ENCODE measurements at regions not wholly inside any gene's neighbourhood (a gene's known extent, or its start where the extent isn't known, plus 50 kb on each side); places are given as distances from the start of the nearest gene placed in this dataset.

DNA sequence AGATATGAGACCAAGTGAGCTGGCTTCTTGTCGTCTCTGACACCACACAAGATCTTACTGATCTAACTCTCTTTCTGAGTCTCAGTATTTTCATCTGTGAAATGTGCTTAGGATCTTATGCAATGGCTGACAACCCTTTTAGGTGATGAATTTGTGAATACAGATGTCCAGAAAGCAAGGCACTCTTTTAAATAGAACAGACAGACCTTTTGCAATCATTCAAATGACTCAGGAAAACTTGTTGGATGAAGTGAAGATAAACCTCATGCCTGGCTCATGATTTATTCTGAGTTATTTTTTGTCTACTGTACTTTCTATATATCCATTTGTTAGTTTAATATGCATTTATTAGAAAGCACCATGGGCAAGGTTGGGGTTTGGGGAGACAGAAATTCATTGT lies 411.3 kb downstream of the PTPRU start:
- no peak overlapping the region for H3K4me3 ChIP-seq (ENCODE audit: insufficient read depth, low read depth, low read length, poor library complexity, severe bottlenecking)
- no peaks in the 10 kb centered on the region for H3K36me3 ChIP-seq (ENCODE audit: control insufficient read depth, insufficient read depth, low read length)
- H3K27me3 ChIP-seq (replicated peaks; ENCODE audit: control insufficient read depth, insufficient read depth, low read length, poor library complexity, severe bottlenecking): peaks cover 5% of the 10 kb centered on the region
- no peaks in the 10 kb centered on the region for H3K9me3 ChIP-seq (ENCODE audit: control insufficient read depth, low read length)
- no peak overlapping the region for H3K27ac ChIP-seq (ENCODE audit: insufficient read depth, low read length, poor library complexity, severe bottlenecking)
- DNase-seq: no peak
- no peaks in the 10 kb centered on the region for H3K4me1 ChIP-seq (ENCODE audit: control insufficient read depth, insufficient read depth, low read length, poor library complexity, severe bottlenecking)

DNA sequence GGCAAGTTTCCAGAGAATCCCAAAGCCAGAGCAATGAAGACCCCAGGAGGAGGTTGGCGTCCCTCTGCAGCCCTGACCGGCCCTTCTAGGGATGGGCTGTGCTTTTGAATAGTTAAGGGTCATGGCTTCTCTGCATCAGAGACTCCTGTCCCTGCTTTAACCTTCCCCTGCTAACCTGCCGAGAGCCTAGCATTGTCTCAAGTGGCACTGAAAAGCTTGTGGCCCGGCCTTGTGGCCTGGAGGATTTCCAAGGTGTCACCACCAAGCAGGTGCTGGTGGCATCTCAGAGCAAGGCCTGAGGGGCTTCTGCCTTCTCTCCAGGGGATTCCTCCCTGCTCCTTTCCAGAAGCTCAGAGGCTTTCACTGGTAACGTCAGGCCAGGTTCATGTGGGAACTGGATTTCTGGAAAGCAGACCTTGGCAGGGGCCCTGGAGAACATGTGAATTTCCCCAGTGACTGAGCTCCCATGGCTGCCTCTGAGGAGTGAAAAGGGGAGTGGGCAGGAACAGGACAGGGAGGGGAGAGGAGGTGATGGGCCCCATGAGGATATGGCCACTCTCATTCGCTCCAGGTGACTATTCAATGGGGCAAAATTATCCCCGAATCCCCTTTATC lies 409.9 kb downstream of the PTPRU start:
- no peaks in the 10 kb centered on the region for H3K4me1 ChIP-seq (ENCODE audit: control insufficient read depth, insufficient read depth, low read length, poor library complexity, severe bottlenecking)
- peaks cover 5% of the 10 kb centered on the region for H3K27me3 ChIP-seq (replicated peaks; ENCODE audit: control insufficient read depth, insufficient read depth, low read length, poor library complexity, severe bottlenecking)
- no peak for DNase-seq

GRCh38 chr1:29645586-29645985 lies 409.3 kb downstream of the PTPRU start:
- Histone ChIP-seq H3K9me3 (ENCODE audit: control insufficient read depth, low read length) (no peaks in the 10 kb centered on the region), H3K27ac (ENCODE audit: insufficient read depth, low read length, poor library complexity, severe bottlenecking) (no peak overlapping the region), H3K36me3 (ENCODE audit: control insufficient read depth, insufficient read depth, low read length) (no peaks in the 10 kb centered on the region), H3K4me3 (ENCODE audit: insufficient read depth, low read depth, low read length, poor library complexity, severe bottlenecking) (no peak overlapping the region), H3K4me1 (ENCODE audit: control insufficient read depth, insufficient read depth, low read length, poor library complexity, severe bottlenecking) (no peaks in the 10 kb centered on the region), H3K27me3 (replicated peaks; ENCODE audit: control insufficient read depth, insufficient read depth, low read length, poor library complexity, severe bottlenecking) (peaks cover 5% of the 10 kb centered on the region)
- DNase-seq: no peak

More for the DNA sequence above, 409.9 kb downstream of the PTPRU start:
- H3K9me3 ChIP-seq (ENCODE audit: control insufficient read depth, low read length): no peaks in the 10 kb centered on the region
- H3K36me3 ChIP-seq (ENCODE audit: control insufficient read depth, insufficient read depth, low read length): no peaks in the 10 kb centered on the region
- no peak overlapping the region for H3K27ac ChIP-seq (ENCODE audit: insufficient read depth, low read length, poor library complexity, severe bottlenecking)
- H3K4me3 ChIP-seq (ENCODE audit: insufficient read depth, low read depth, low read length, poor library complexity, severe bottlenecking): no peak overlapping the region

GRCh38 chr1:29644812-29645211 lies 408.5 kb downstream of the PTPRU start:
- DNase-seq: no peak
- Histone ChIP-seq H3K36me3 (ENCODE audit: control insufficient read depth, insufficient read depth, low read length) (no peaks in the 10 kb centered on the region), H3K27me3 (replicated peaks; ENCODE audit: control insufficient read depth, insufficient read depth, low read length, poor library complexity, severe bottlenecking) (peaks cover 5% of the 10 kb centered on the region), H3K4me3 (ENCODE audit: insufficient read depth, low read depth, low read length, poor library complexity, severe bottlenecking) (no peak overlapping the region), H3K9me3 (ENCODE audit: control insufficient read depth, low read length) (no peaks in the 10 kb centered on the region), H3K27ac (ENCODE audit: insufficient read depth, low read length, poor library complexity, severe bottlenecking) (no peak overlapping the region), H3K4me1 (ENCODE audit: control insufficient read depth, insufficient read depth, low read length, poor library complexity, severe bottlenecking) (no peaks in the 10 kb centered on the region)

- Histone ChIP-seq H3K27ac (ENCODE audit: insufficient read depth, low read length, poor library complexity, severe bottlenecking) (no peak overlapping the region), H3K4me3 (ENCODE audit: insufficient read depth, low read depth, low read length, poor library complexity, severe bottlenecking) (no peak overlapping the region), H3K4me1 (ENCODE audit: control insufficient read depth, insufficient read depth, low read length, poor library complexity, severe bottlenecking) (no peaks in the 10 kb centered on the region), H3K9me3 (ENCODE audit: control insufficient read depth, low read length) (no peaks in the 10 kb centered on the region), H3K27me3 (replicated peaks; ENCODE audit: control insufficient read depth, insufficient read depth, low read length, poor library complexity, severe bottlenecking) (peaks cover 2% of the 10 kb centered on the region), H3K36me3 (ENCODE audit: control insufficient read depth, insufficient read depth, low read length) (no peaks in the 10 kb centered on the region)
- no peak for DNase-seq
Measured at GRCh38 chr1:29643838-29644440, 407.6 kb downstream of the PTPRU start.

DNA sequence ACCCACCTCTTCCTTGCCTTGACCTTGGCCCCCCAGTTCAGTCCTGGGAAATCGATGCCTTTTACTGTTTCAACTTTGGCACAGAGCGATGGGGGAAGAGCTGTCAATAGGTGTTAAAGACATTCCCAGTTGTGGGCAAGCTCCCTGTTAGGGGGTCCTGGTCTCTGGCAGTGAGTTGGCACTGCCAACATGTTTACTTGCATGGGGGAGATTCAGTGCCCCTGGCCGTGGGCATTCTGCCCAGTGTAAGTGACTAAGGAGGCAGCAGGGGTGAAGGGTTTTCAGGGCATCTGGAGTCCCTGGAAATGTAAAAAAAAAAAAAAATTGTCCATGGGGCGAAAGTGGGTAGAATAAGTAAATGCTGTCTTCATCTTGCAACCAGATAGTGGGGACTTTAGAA lies 407.0 kb downstream of the PTPRU start:
- no peak overlapping the region for H3K27ac ChIP-seq (ENCODE audit: insufficient read depth, low read length, poor library complexity, severe bottlenecking)
- H3K4me1 ChIP-seq (ENCODE audit: control insufficient read depth, insufficient read depth, low read length, poor library complexity, severe bottlenecking): no peaks in the 10 kb centered on the region
- no peaks in the 10 kb centered on the region for H3K36me3 ChIP-seq (ENCODE audit: control insufficient read depth, insufficient read depth, low read length)
- no peaks in the 10 kb centered on the region for H3K27me3 ChIP-seq (replicated peaks; ENCODE audit: control insufficient read depth, insufficient read depth, low read length, poor library complexity, severe bottlenecking)
- H3K9me3 ChIP-seq (ENCODE audit: control insufficient read depth, low read length): no peaks in the 10 kb centered on the region
- no peak for DNase-seq
- no peak overlapping the region for H3K4me3 ChIP-seq (ENCODE audit: insufficient read depth, low read depth, low read length, poor library complexity, severe bottlenecking)

GRCh38 chr1:29642519-29642918 lies 406.2 kb downstream of the PTPRU start:
- Histone ChIP-seq H3K9me3 (ENCODE audit: control insufficient read depth, low read length) (no peaks in the 10 kb centered on the region), H3K36me3 (ENCODE audit: control insufficient read depth, insufficient read depth, low read length) (no peaks in the 10 kb centered on the region), H3K27me3 (replicated peaks; ENCODE audit: control insufficient read depth, insufficient read depth, low read length, poor library complexity, severe bottlenecking) (no peaks in the 10 kb centered on the region), H3K4me3 (ENCODE audit: insufficient read depth, low read depth, low read length, poor library complexity, severe bottlenecking) (no peak overlapping the region), H3K27ac (ENCODE audit: insufficient read depth, low read length, poor library complexity, severe bottlenecking) (no peak overlapping the region), H3K4me1 (ENCODE audit: control insufficient read depth, insufficient read depth, low read length, poor library complexity, severe bottlenecking) (no peaks in the 10 kb centered on the region)
- no peak for DNase-seq

- Histone ChIP-seq H3K27me3 (replicated peaks; ENCODE audit: control insufficient read depth, insufficient read depth, low read length, poor library complexity, severe bottlenecking) (no peaks in the 10 kb centered on the region), H3K27ac (ENCODE audit: insufficient read depth, low read length, poor library complexity, severe bottlenecking) (no peak overlapping the region), H3K4me3 (ENCODE audit: insufficient read depth, low read depth, low read length, poor library complexity, severe bottlenecking) (no peak overlapping the region), H3K9me3 (ENCODE audit: control insufficient read depth, low read length) (no peaks in the 10 kb centered on the region), H3K36me3 (ENCODE audit: control insufficient read depth, insufficient read depth, low read length) (no peaks in the 10 kb centered on the region), H3K4me1 (ENCODE audit: control insufficient read depth, insufficient read depth, low read length, poor library complexity, severe bottlenecking) (no peaks in the 10 kb centered on the region)
- DNase-seq: no peak
Measured at GRCh38 chr1:29641921-29642320, 405.6 kb downstream of the PTPRU start.

GRCh38 chr1:29640428-29640785 lies 404.1 kb downstream of the PTPRU start:
- Histone ChIP-seq H3K27ac (ENCODE audit: insufficient read depth, low read length, poor library complexity, severe bottlenecking) (no peak overlapping the region), H3K4me3 (ENCODE audit: insufficient read depth, low read depth, low read length, poor library complexity, severe bottlenecking) (no peak overlapping the region)
- no peak for DNase-seq

DNA sequence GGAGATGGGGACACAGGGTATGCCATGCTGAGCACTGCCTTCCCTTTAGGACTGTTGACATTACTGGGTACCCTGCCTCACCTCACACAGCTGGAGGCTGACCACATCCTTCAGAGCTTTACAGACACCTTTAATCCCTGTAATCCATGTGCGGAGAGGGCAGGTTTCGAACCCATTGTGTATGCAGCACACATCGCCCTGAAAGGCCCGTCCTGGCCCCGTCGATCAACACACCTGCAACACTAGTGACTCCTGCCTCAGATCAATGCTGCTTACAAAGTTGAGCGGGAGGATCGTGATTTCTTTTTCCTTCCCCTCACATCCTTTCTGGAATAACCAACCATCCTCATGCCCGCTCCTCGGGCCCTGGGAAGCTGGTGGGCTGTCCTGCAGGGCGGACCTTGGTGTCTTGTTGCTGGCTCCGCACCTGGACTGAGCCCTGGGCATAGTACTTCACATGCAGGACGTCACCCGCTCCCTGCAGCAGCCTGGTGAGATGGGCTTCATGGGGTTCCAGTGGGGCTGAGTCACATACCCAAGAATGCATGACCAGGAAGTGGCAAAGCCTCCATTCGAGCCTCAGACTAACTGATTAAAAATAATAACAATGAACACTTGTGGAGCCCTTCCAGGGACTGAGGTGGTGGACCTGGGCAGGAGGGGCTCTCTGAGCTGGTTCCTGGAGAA lies 403.6 kb downstream of the PTPRU start:
- Histone ChIP-seq H3K27ac (ENCODE audit: insufficient read depth, low read length, poor library complexity, severe bottlenecking) (no peak overlapping the region), H3K27me3 (replicated peaks; ENCODE audit: control insufficient read depth, insufficient read depth, low read length, poor library complexity, severe bottlenecking) (no peaks in the 10 kb centered on the region), H3K36me3 (ENCODE audit: control insufficient read depth, insufficient read depth, low read length) (no peaks in the 10 kb centered on the region), H3K9me3 (ENCODE audit: control insufficient read depth, low read length) (no peaks in the 10 kb centered on the region), H3K4me1 (ENCODE audit: control insufficient read depth, insufficient read depth, low read length, poor library complexity, severe bottlenecking) (no peaks in the 10 kb centered on the region), H3K4me3 (ENCODE audit: insufficient read depth, low read depth, low read length, poor library complexity, severe bottlenecking) (no peak overlapping the region)
- DNase-seq: no peak

More at GRCh38 chr1:29640428-29640785, 404.1 kb downstream of the PTPRU start:
- H3K36me3 ChIP-seq (ENCODE audit: control insufficient read depth, insufficient read depth, low read length): no peaks in the 10 kb centered on the region
- no peaks in the 10 kb centered on the region for H3K27me3 ChIP-seq (replicated peaks; ENCODE audit: control insufficient read depth, insufficient read depth, low read length, poor library complexity, severe bottlenecking)
- no peaks in the 10 kb centered on the region for H3K4me1 ChIP-seq (ENCODE audit: control insufficient read depth, insufficient read depth, low read length, poor library complexity, severe bottlenecking)
- H3K9me3 ChIP-seq (ENCODE audit: control insufficient read depth, low read length): no peaks in the 10 kb centered on the region
